Effector memory CD8-positive, alpha-beta T cell (primary cell): ENCODE measurements at regions not wholly inside any gene's neighbourhood (a gene's known extent, or its start where the extent isn't known, plus 50 kb on each side); places are given as distances from the start of the nearest gene placed in this dataset.
"Not testable (repeated sequence)": the region's sequence is repeated elsewhere in the genome, so short reads cannot be mapped to it uniquely, and the experiment has no call there.

Experiments used
- ATAC-seq: fragments of 150-1000 bp; cut with Tn5 transposase; replicated peaks from 2 replicates; pipeline ENCODE4 v1.10.0; 2021; ENCODE audit warnings: mild to moderate bottlenecking, moderate library complexity
- DNase-seq, 3 experiments: peaks; one replicate each; pipeline ENCODE4 v3.0.0; 2021
- H3K27ac Mint-ChIP-seq, 2 donors: one replicate each; pipeline ENCODE4 v1.8.0; 2022; ENCODE audit warnings: mild to moderate bottlenecking in 2 of 2, mixed read lengths in 2 of 2, moderate library complexity in 2 of 2
- H3K27me3 Mint-ChIP-seq, 2 donors: one replicate each; pipeline ENCODE4 v1.8.0; 2022; ENCODE audit warnings: mixed read lengths in 2 of 2
- H3K36me3 Mint-ChIP-seq: one replicate; pipeline ENCODE4 v1.8.0; 2022; ENCODE audit warnings: mild to moderate bottlenecking, moderate library complexity, mixed read lengths; ENCODE audit not compliant: insufficient read depth
- H3K4me1 Mint-ChIP-seq, 2 donors: one replicate each; pipeline ENCODE4 v1.8.0; 2022; ENCODE audit warnings: low read depth in 2 of 2, mixed read lengths in 2 of 2
- H3K4me3 Mint-ChIP-seq, 2 donors: one replicate each; pipeline ENCODE4 v1.8.0; 2022; ENCODE audit warnings: mild to moderate bottlenecking in 2 of 2, mixed read lengths in 2 of 2, moderate library complexity in 2 of 2
- H3K9me3 Mint-ChIP-seq, 2 donors: one replicate each; pipeline ENCODE4 v1.8.0; 2022; ENCODE audit warnings: mixed read lengths in 2 of 2

- H3K27me3 Mint-ChIP-seq = no peaks in the 10 kb centered on the region
- no peak for DNase-seq
- H3K4me3 Mint-ChIP-seq = no peak overlapping the region
- peaks cover 11% of the 10 kb centered on the region for H3K36me3 Mint-ChIP-seq
- no peak for ATAC-seq
- H3K4me1 Mint-ChIP-seq = peaks cover 11 to 26% of the 10 kb centered on the region in 2 donors
- peak overlapping the region; percentile 41 to 66 for H3K27ac Mint-ChIP-seq
- no peaks in the 10 kb centered on the region for H3K9me3 Mint-ChIP-seq
Measured at GRCh38 chr1:184879876-184880557, 94.3 kb downstream of the NIBAN1 start.

DNA sequence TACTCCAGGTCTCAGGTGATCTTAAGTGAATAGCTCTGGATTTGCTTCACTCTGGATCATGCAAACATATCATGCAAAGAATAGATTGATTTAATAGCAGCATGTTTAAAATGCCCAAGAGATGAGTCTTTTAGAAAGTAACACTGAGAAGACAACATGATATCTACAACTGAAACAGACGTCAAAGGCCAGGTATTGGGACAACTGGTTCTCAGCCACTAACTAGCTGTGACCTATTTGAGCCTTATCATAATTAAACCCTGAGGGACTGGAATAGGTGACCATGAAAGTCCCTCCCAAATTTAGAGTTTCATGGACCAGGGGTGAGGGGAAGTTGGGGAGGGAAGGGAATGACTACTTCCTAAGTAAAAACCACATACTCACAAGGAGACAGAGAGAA lies 95.7 kb downstream of the NIBAN1 start:
- peaks cover 11 to 26% of the 10 kb centered on the region in 2 donors for H3K4me1 Mint-ChIP-seq
- peak overlapping the region; percentile 41 to 66 for H3K27ac Mint-ChIP-seq
- H3K27me3 Mint-ChIP-seq = no peaks in the 10 kb centered on the region
- ATAC-seq (no peak), DNase-seq (no peak)
- no peaks in the 10 kb centered on the region for H3K36me3 Mint-ChIP-seq
- H3K4me3 Mint-ChIP-seq = no peak overlapping the region
- H3K9me3 Mint-ChIP-seq = no peaks in the 10 kb centered on the region

GRCh38 chr1:184878002-184878401 lies 96.3 kb downstream of the NIBAN1 start:
- Mint-ChIP-seq H3K4me3 (no peak overlapping the region), H3K4me1 (peaks cover 7 to 22% of the 10 kb centered on the region in 2 donors), H3K9me3 (no peaks in the 10 kb centered on the region), H3K27ac (no peak overlapping the region), H3K27me3 (no peaks in the 10 kb centered on the region), H3K36me3 (no peaks in the 10 kb centered on the region)
- ATAC-seq = no peak
- DNase-seq = no peak

GRCh38 chr1:184876015-184876414 lies 98.3 kb downstream of the NIBAN1 start:
- Mint-ChIP-seq H3K27ac (peak overlapping the region; percentile 13 to 77), H3K4me1 (peaks cover 4 to 15% of the 10 kb centered on the region in 2 donors)
- not testable (repeated sequence) for ATAC-seq, H3K27me3 Mint-ChIP-seq, H3K36me3 Mint-ChIP-seq, H3K9me3 Mint-ChIP-seq, DNase-seq, H3K4me3 Mint-ChIP-seq

DNA sequence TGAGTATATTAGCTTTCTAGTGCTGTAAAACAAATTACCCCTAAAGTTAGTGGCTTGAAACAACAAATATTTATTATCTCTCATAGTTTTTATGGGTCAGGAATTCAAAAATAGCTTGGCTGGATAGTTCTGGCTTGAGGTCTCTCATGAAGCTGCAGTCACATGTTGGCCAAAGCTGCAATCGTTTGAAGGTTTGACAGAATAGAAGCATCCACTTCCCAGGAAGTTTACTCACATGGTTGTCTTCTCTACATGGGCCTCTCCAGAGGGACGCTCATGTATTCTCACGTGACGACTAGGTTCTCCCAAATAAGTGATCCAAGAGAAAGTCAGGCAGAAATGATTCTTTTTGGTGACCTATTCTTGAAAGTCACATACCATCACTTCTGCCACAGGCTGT lies 99.1 kb downstream of the NIBAN1 start:
- no peaks in the 10 kb centered on the region for H3K9me3 Mint-ChIP-seq
- H3K4me1 Mint-ChIP-seq = peaks cover 3 to 18% of the 10 kb centered on the region in 2 donors
- H3K27ac Mint-ChIP-seq = no peak overlapping the region
- ATAC-seq (no peak), DNase-seq (no peak)
- peaks cover 6% of the 10 kb centered on the region for H3K36me3 Mint-ChIP-seq
- H3K27me3 Mint-ChIP-seq = no peaks in the 10 kb centered on the region
- H3K4me3 Mint-ChIP-seq = no peak overlapping the region

DNA sequence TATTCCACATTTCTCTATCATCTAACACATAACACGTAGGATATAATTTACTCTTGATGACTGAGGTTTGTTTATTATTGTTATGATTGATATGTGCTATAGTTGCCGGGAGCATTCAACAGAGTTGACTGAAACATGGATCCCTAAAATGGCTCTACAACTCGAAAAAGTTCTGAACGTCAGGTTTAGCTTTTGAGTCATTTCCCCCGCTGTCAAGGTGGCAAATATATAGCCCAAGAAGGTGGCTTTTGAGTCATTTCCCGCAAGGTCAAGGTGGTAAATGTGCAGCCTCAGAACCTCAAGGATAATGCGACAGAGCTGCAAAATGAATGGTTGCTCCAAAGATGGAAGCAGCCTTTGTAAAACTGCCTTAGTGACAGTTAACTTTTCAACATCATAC lies 104.0 kb downstream of the NIBAN1 start:
- Mint-ChIP-seq H3K27ac (peak overlapping the region; percentile 36 to 82), H3K36me3 (peaks cover 19% of the 10 kb centered on the region), H3K27me3 (no peaks in the 10 kb centered on the region), H3K4me1 (peaks cover 25 to 44% of the 10 kb centered on the region in 2 donors), H3K9me3 (no peaks in the 10 kb centered on the region), H3K4me3 (peak overlapping the region in 1 of 2 donors; percentile 20)
- no peak for DNase-seq
- peak; percentile 14 for ATAC-seq

- Mint-ChIP-seq H3K36me3 (peaks cover 19% of the 10 kb centered on the region), H3K4me1 (peaks cover 25 to 49% of the 10 kb centered on the region in 2 donors), H3K4me3 (peak overlapping the region; percentile 69 to 72)
Measured at GRCh38 chr1:184867866-184868689, 106.2 kb downstream of the NIBAN1 start.

DNA sequence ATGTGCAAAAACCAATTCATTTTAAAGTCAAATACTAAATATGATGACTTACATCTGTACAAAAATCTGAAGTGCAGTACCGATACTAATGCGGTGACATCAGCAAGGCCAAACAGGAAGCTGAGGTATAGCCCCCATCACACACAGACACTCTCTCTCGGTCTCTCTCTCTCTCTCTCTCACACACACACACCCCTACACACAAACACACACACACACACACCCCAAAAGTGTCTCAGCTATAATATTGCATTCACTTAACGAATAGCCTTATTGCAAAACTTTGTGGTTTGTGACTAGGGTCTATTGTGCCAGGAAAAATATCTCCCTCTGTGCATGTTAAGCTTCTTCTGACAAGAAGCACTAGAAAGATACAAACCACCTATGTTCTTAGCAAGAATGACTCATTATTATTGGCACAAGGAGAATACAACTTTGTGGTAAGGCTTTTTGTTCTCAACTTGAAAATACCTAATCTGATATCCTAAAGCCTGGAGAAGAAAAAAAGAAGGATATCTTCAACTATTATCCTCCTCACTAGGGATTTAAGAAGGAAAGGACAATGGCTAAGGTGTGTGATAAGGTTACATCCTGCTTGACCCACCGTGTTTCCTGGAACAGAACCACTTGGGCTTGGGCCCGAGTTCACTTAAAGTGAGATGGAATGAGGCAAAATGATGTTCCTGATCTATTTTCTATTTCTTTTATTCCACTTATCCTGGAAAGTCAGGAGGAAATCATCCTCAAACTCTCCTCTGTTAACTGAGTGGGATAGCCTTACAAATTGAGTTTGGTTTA lies 107.1 kb downstream of the NIBAN1 start:
- Mint-ChIP-seq H3K4me1 (peaks cover 26 to 49% of the 10 kb centered on the region in 2 donors), H3K36me3 (peaks cover 14% of the 10 kb centered on the region), H3K9me3 (no peaks in the 10 kb centered on the region), H3K27ac (peak overlapping the region; percentile 93 to 95), H3K27me3 (no peaks in the 10 kb centered on the region), H3K4me3 (peak overlapping the region; percentile 69 to 72)
- ATAC-seq (peak; percentile 89), DNase-seq (peak; percentile 58 to 67 (median 64))

More at GRCh38 chr1:184867866-184868689, 106.2 kb downstream of the NIBAN1 start:
- DNase-seq (no peak), ATAC-seq (no peak)
- no peaks in the 10 kb centered on the region for H3K27me3 Mint-ChIP-seq
- peak overlapping the region; percentile 93 to 95 for H3K27ac Mint-ChIP-seq
- H3K9me3 Mint-ChIP-seq = no peaks in the 10 kb centered on the region

GRCh38 chr1:184866586-184866985 lies 107.7 kb downstream of the NIBAN1 start:
- peak overlapping the region; percentile 93 to 95 for H3K27ac Mint-ChIP-seq
- peaks cover 18% of the 10 kb centered on the region for H3K36me3 Mint-ChIP-seq
- H3K9me3 Mint-ChIP-seq = no peaks in the 10 kb centered on the region
- peaks cover 28 to 49% of the 10 kb centered on the region in 2 donors for H3K4me1 Mint-ChIP-seq
- DNase-seq = no peak
- no peak for ATAC-seq
- H3K27me3 Mint-ChIP-seq = no peaks in the 10 kb centered on the region
- H3K4me3 Mint-ChIP-seq = peak overlapping the region; percentile 69 to 72

GRCh38 chr1:184865831-184866230 lies 108.5 kb downstream of the NIBAN1 start:
- peaks cover 28 to 48% of the 10 kb centered on the region in 2 donors for H3K4me1 Mint-ChIP-seq
- H3K27ac Mint-ChIP-seq = peak overlapping the region; percentile 93 to 95
- DNase-seq = no peak
- no peaks in the 10 kb centered on the region for H3K27me3 Mint-ChIP-seq
- ATAC-seq = no peak
- peak overlapping the region in 1 of 2 donors; percentile 2 for H3K4me3 Mint-ChIP-seq
- no peaks in the 10 kb centered on the region for H3K9me3 Mint-ChIP-seq
- peaks cover 18% of the 10 kb centered on the region for H3K36me3 Mint-ChIP-seq

GRCh38 chr1:184861755-184862336 lies 107.2 kb upstream of the EDEM3 start:
- Mint-ChIP-seq H3K4me3 (no peak overlapping the region), H3K27ac (peak overlapping the region; percentile 79 to 85), H3K36me3 (peaks cover 6% of the 10 kb centered on the region), H3K9me3 (no peaks in the 10 kb centered on the region), H3K4me1 (peaks cover 12 to 29% of the 10 kb centered on the region in 2 donors), H3K27me3 (no peaks in the 10 kb centered on the region)
- ATAC-seq (no peak), DNase-seq (no peak)

GRCh38 chr1:184860985-184861754 lies 106.5 kb upstream of the EDEM3 start:
- no peaks in the 10 kb centered on the region for H3K27me3 Mint-ChIP-seq
- ATAC-seq (no peak), DNase-seq (no peak)
- no peaks in the 10 kb centered on the region for H3K9me3 Mint-ChIP-seq
- no peak overlapping the region for H3K4me3 Mint-ChIP-seq
- peaks cover 13 to 30% of the 10 kb centered on the region in 2 donors for H3K4me1 Mint-ChIP-seq
- peak overlapping the region; percentile 79 to 85 for H3K27ac Mint-ChIP-seq
- H3K36me3 Mint-ChIP-seq = peaks cover 5% of the 10 kb centered on the region
